HG02870 (cell line): ENCODE measurements at regions not wholly inside any gene's neighbourhood (a gene's known extent, or its start where the extent isn't known, plus 50 kb on each side); places are given as distances from the start of the nearest gene placed in this dataset.
"Not testable (repeated sequence)": the region's sequence is repeated elsewhere in the genome, so short reads cannot be mapped to it uniquely, and the experiment has no call there.

ENCODE experiments used
- ATAC-seq: cut with Tn5 transposase; IDR thresholded peaks from one replicate; pipeline ENCODE4 v1.9.1; 2021; ENCODE audit warnings: mild to moderate bottlenecking, moderate library complexity; ENCODE audit not compliant: unreplicated experiment

DNA sequence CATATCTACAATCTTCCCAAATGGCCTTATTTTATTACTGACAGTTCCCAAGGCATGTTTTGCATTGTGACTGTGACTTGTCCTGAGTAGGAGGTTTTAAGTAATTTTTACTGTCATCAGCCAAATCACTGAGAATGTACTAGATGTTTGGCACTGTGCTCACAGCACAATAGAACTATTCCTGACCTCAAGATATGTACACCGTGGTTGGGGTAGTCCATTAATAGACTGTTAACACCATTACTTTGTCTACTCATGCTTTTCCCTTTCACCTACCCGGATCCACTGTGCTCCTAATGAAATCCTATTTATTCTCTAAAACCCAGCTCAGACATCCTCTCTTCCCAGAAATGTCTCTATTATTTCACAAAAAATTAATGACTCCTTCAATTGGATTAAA lies 168.7 kb upstream of the TENM4 start:
- no peak for ATAC-seq

GRCh38 chr11:79606461-79606860 lies 165.6 kb upstream of the TENM4 start:
- not testable (repeated sequence) for ATAC-seq

- ATAC-seq: no peak
These were observed 159.9 kb upstream of the TENM4 start for GRCh38 chr11:79600711-79601110.

DNA sequence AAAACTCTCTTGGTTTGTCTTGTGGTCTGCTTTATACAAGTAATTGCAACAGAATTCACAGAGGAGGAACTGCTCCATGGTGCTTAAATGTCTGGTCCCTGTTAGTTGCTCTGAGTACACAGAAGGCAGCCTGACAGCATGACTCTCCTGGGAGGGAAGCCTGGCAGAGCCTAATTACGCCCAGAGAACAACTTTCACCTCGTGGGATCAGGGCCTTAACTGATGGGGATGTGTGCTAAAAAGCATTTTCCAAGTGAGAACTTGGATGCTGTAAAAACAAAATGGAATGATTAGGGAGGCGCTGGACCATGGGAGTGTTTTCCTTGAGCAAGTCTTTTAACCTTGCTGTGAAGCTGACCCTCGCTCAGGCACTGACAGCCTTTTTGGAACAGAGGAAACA lies 154.0 kb upstream of the TENM4 start:
- ATAC-seq: no peak

- no peak for ATAC-seq
These were observed 152.0 kb upstream of the TENM4 start for GRCh38 chr11:79592824-79593223.

- no peak for ATAC-seq
These were observed 151.6 kb upstream of the TENM4 start for GRCh38 chr11:79592406-79592805.

- no peak for ATAC-seq
These were observed 141.6 kb upstream of the TENM4 start for GRCh38 chr11:79582434-79582833.

DNA sequence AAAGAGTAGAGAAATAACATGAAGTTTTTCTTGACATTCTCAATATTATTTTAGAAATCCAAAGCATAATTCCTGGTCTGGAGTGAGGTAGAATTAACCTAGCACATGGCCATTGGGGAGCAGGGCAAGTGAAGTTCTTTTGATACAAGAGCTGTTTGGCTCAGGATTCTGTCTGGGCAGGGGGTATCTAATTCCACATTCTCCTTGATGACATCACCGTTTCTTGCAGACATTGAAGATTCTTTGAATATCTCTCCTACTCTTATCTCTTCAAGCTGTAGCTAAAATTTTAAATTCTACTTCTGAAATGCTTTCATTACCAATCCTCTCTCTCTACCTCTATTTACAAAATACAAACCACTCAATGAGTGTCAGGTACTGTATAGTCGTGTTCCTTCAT lies 138.2 kb upstream of the TENM4 start:
- ATAC-seq: no peak

GRCh38 chr11:79578116-79578515 lies 137.3 kb upstream of the TENM4 start:
- ATAC-seq: no peak

- ATAC-seq: no peak
These were observed 134.9 kb upstream of the TENM4 start for GRCh38 chr11:79575701-79576100.

DNA sequence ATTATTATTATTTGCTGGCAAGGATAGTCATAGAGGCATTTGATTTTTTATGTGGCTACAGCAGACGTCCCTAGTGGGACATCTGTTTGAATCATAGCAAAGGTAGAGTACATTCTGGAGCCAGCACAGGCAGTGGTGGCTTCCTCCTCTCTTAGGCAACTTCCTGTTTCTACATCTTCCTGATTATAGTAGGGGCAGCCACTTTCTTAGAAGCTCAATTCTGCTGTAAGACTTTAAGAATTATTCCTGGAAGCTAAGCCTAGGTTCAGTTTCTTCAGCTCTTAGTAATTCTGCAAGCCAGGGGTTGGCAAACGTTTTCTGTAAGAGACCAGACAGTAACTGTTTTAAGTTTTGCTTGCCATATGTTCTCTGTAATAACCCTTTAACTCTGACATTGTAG lies 129.3 kb upstream of the TENM4 start:
- ATAC-seq: no peak

- no peak for ATAC-seq
These were observed 123.6 kb upstream of the TENM4 start for GRCh38 chr11:79564288-79564925.

- no peak for ATAC-seq
These were observed 120.7 kb upstream of the TENM4 start for GRCh38 chr11:79561496-79561895.

- no peak for ATAC-seq
These were observed 110.0 kb upstream of the TENM4 start for GRCh38 chr11:79550809-79551208.

DNA sequence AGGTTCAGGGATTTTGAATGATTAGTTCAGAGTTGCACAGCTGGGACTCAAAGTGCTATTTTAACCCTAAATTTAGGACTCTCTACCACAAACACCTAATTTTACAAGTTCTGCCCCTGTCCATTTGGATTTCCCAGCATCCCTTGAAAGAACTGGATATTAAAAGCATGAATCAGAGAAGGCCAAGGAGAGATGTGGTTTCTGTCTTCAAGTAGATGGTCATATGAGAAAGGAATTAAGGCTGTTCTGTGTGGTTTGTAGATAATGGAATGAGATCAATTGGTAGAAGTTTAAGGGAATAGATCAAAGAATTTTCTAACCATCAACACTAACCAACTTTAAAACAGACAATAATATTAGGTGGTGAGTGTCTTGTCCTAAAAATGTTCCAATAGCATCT lies 106.4 kb upstream of the TENM4 start:
- ATAC-seq: no peak

DNA sequence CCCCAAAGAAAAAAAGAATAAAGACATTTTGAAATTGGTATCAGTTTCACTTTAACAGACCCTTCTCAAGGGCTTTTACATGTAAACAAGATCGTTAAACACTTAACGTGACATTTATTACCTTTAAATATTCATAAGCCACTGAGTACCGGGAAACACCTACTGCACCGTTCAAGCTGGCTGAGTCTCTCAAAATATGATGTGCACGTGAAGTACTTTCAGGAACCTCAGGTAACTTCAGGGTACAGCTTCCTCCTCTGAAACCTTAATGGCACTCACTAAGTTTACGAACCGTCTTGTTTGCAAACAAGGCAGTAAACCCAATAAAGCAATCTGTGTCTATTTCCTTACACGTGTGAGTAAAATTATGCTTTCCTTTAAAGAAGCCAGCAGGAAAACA lies 105.5 kb upstream of the TENM4 start:
- no peak for ATAC-seq

GRCh38 chr11:79544361-79544760 lies 103.5 kb upstream of the TENM4 start:
- no peak for ATAC-seq

- no peak for ATAC-seq
These were observed 102.3 kb upstream of the TENM4 start for GRCh38 chr11:79543101-79543500.

DNA sequence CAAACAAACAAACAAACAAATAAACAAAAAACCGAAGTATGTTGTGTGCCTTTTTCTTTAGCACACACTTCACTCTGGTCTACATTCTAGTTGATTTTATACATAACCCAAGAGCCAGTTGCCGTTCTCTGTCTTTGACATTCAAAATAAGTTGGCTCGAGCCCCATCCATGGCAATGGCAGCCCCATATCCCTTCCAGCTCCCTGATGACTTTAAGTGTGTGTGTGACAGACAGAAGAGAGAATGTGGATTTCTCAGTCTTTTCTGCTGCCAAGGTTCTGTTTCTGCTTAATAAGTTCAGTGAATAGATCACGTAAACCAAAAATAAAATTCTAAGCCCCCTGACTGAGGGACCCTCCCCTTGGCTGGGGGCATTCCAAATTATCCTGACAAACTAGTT lies 100.6 kb upstream of the TENM4 start:
- no peak for ATAC-seq

DNA sequence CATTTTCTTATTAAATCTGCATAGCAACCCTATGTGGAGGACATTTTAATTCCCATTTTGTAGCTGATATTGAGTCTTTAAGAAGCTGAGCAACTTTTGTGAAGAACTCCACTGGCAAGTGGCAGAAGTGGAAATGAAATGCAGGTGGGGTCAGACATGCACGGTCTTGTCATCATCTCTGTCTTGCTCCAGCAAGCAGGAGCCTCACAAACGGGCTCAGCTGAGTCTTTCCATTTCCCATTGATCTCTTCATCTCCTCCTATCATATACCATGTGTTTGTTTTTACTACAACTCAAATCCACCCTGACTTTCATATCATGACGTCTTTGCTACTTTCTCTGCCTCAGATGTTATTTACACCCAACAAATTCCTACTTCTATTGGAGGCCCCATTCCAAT lies 97.9 kb upstream of the TENM4 start:
- peak; percentile 48 for ATAC-seq

GRCh38 chr11:79536155-79536917 lies 95.5 kb upstream of the TENM4 start:
- no peak for ATAC-seq

GRCh38 chr11:79535606-79536005 lies 94.8 kb upstream of the TENM4 start:
- ATAC-seq: no peak

DNA sequence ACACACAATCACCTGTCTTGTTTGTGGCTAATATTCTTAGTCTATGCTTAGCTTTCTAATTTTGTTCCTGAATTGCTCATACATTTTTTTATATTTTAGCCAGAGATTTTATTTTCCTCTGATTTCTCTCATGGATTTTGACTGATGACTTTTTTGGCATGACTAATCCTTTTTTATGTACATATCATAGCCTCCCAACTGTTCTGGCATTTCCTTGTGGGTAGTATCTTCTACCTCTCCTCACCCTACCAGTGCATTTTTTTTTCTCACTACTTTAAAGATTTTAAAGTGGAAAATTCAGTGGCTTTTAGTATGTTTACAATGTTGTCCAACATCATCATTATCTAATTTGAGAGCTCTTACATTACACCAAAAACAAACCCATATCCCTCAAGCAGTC lies 84.4 kb upstream of the TENM4 start:
- ATAC-seq: no peak
